IMR-90 (cell line): ENCODE measurements at regions not wholly inside any gene's neighbourhood (a gene's known extent, or its start where the extent isn't known, plus 50 kb on each side); places are given as distances from the start of the nearest gene placed in this dataset.

Source experiments
- CTCF ChIP-seq: conservative IDR thresholded peaks from 2 replicates; pipeline ENCODE4 v1.5.1; 2012; ENCODE audit warnings: mild to moderate bottlenecking, low read depth, low read length, improper control_type of control experiment
- MXI1 ChIP-seq: IDR thresholded peaks from 2 replicates; pipeline ENCODE4 v1.6.1; 2012; ENCODE audit warnings: low read depth, mild to moderate bottlenecking, low read length, moderate library complexity, borderline replicate concordance
- POLR2A ChIP-seq: IDR thresholded peaks from 2 replicates; pipeline ENCODE4 v1.6.1; 2012; ENCODE audit warnings: mild to moderate bottlenecking, low read depth, low read length
- TF ChIP-seq, protein P1 (sequence below): fragments of 150-350 bp; IDR thresholded peaks from 2 replicates; pipeline ENCODE4 v1.6.1; 2017; ENCODE audit warnings: mild to moderate bottlenecking, antibody characterized with exemption, low read length, low read depth

GRCh38 chr7:128174386-128174785, 66.7 kb upstream of the LEP start:
- TF ChIP-seq MXI1, result no peak
- no peak for TF ChIP-seq CTCF
- TF ChIP-seq, protein P1, sequence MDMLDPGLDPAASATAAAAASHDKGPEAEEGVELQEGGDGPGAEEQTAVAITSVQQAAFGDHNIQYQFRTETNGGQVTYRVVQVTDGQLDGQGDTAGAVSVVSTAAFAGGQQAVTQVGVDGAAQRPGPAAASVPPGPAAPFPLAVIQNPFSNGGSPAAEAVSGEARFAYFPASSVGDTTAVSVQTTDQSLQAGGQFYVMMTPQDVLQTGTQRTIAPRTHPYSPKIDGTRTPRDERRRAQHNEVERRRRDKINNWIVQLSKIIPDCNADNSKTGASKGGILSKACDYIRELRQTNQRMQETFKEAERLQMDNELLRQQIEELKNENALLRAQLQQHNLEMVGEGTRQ, result no peak
- TF ChIP-seq POLR2A, result no peak
